IPS DF 6.9 (cell line): ENCODE measurements at regions not wholly inside any gene's neighbourhood (a gene's known extent, or its start where the extent isn't known, plus 50 kb on each side); places are given as distances from the start of the nearest gene placed in this dataset.

Experiments
- DNase-seq: peaks from one replicate; pipeline ENCODE4 v3.0.0-alpha.2; 2013; ENCODE audit warnings: low read depth, low spot score
- H3K27ac ChIP-seq: one replicate; pipeline ENCODE4 v1.5.1; 2013; ENCODE audit warnings: low read length, control low read depth
- H3K27me3 ChIP-seq: 2 replicates; pipeline ENCODE4 v1.6.1; 2013; ENCODE audit warnings: mild to moderate bottlenecking, low read length; ENCODE audit not compliant: control insufficient read depth, insufficient read depth
- H3K36me3 ChIP-seq: 2 replicates; pipeline ENCODE4 v1.6.1; 2013; ENCODE audit warnings: low read length; ENCODE audit not compliant: control insufficient read depth, insufficient read depth
- H3K4me1 ChIP-seq: 2 replicates; pipeline ENCODE4 v1.6.1; 2013; ENCODE audit warnings: low read length; ENCODE audit not compliant: control insufficient read depth, insufficient read depth
- H3K4me3 ChIP-seq: 2 replicates; pipeline ENCODE4 v1.5.1; 2013; ENCODE audit warnings: mild to moderate bottlenecking, low read length
- H3K9me3 ChIP-seq: 2 replicates; pipeline ENCODE4 v1.6.1; 2013; ENCODE audit warnings: low read length, inconsistent platforms; ENCODE audit not compliant: control insufficient read depth, insufficient read depth
- WGBS: extraction: QIAGEN DNeasy Blood & Tissue Kit; methylation state at CpG from one replicate; pipeline ENCODE4 v1.1.7; 2013; ENCODE audit warnings: mixed read lengths, missing lambda C conversion rate; ENCODE audit not compliant: insufficient read length, insufficient coverage; 5-methylcytosine and 5-hydroxymethylcytosine counted together

GRCh38 chr2:58992062-58992706 is 751.1 kb upstream of the FANCL start:
- H3K36me3 ChIP-seq: no peaks in the 10 kb centered on the region
- no CpG with 5 or more reads among the region's 4 CpGs for WGBS
- H3K27ac ChIP-seq: no peak overlapping the region
- no peaks in the 10 kb centered on the region for H3K27me3 ChIP-seq
- H3K4me3 ChIP-seq: no peak overlapping the region
- no peaks in the 10 kb centered on the region for H3K4me1 ChIP-seq
- no peaks in the 10 kb centered on the region for H3K9me3 ChIP-seq
- DNase-seq: no peak

DNA sequence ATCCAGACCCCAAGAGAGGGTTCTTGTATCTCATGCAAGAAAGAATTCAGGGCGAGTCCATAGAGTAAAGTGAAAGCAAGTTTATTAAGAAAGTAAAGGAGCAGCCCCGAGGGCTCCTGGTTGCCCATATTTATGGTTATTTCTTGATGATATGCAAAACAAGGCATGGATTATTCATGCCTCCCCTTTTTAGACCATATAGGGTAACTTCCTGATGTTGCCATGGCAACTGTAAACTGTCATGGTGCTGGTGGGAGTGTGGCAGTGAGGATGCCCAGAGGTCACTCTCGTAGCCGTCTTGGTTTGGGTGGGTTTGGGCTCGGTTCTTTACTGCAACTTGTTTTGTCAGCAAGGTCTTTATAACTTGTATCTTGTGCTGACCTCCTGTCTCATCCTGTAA is 750.2 kb upstream of the FANCL start:
- H3K27me3 ChIP-seq: no peaks in the 10 kb centered on the region
- H3K4me1 ChIP-seq: no peaks in the 10 kb centered on the region
- no peak overlapping the region for H3K4me3 ChIP-seq
- WGBS: no CpG with 5 or more reads among the region's 5 CpGs
- no peaks in the 10 kb centered on the region for H3K9me3 ChIP-seq
- DNase-seq: no peak
- no peaks in the 10 kb centered on the region for H3K36me3 ChIP-seq
- no peak overlapping the region for H3K27ac ChIP-seq

DNA sequence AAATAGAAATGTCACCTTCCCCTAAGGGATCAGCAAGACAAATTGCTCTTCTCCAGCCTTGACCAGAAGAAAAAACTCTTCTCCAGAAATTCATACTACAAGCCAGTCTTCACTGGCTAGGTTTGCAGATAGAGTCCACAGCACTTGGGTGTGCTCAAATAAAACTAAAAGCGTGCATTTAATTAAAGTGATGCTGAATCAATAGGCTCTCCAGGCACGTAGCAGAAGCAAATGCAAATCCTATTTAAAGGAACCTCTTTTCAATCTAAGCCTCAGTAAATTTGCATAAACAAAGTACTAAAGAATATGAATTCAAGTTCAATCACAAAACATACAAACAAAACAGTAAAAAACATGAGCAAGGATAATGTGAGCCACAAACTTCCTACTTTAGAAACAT is 744.4 kb upstream of the FANCL start:
- Histone ChIP-seq H3K36me3 (no peaks in the 10 kb centered on the region), H3K27ac (no peak overlapping the region), H3K9me3 (no peaks in the 10 kb centered on the region), H3K4me1 (peaks cover 2% of the 10 kb centered on the region; the same call in 1 of the 2 replicates), H3K4me3 (no peak overlapping the region), H3K27me3 (no peaks in the 10 kb centered on the region)
- no CpG with 5 or more reads among the region's 2 CpGs for WGBS
- no peak for DNase-seq

DNA sequence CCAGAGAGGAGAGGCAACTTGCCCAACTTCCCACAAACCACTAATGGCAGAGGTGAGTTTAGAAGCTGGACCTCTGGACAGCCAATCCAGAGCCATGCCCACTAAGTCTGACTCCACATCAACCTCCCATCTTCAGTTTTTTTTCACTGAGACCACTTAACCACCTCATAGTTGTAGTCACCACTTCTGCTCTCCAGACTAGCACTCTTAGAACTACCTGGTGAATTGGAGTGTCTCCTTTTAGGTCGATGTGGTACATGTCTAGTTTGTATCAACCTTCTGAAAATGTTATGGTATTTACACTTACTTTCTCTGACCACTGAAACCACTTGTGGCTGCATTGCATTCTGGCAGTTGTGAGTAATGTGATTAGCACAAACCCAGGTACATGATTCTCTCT is 743.6 kb upstream of the FANCL start:
- WGBS: no CpG with 5 or more reads among the region's 1 CpG
- Histone ChIP-seq H3K4me1 (peaks cover 2% of the 10 kb centered on the region; the same call in 1 of the 2 replicates), H3K36me3 (no peaks in the 10 kb centered on the region), H3K9me3 (no peaks in the 10 kb centered on the region), H3K27me3 (no peaks in the 10 kb centered on the region), H3K27ac (no peak overlapping the region), H3K4me3 (no peak overlapping the region)
- no peak for DNase-seq

GRCh38 chr2:58983111-58983510 is 742.0 kb upstream of the FANCL start:
- no CpG with 5 or more reads among the region's 4 CpGs for WGBS

GRCh38 chr2:58981237-58981636 is 740.1 kb upstream of the FANCL start:
- no CpG with 5 or more reads among the region's 7 CpGs for WGBS
- no peaks in the 10 kb centered on the region for H3K9me3 ChIP-seq
- no peak overlapping the region for H3K27ac ChIP-seq
- H3K4me3 ChIP-seq: no peak overlapping the region
- H3K36me3 ChIP-seq: no peaks in the 10 kb centered on the region
- H3K4me1 ChIP-seq: peaks cover 5% of the 10 kb centered on the region; the same call in 1 of the 2 replicates
- no peaks in the 10 kb centered on the region for H3K27me3 ChIP-seq
- no peak for DNase-seq

More at GRCh38 chr2:58983111-58983510, 742.0 kb upstream of the FANCL start:
- Histone ChIP-seq H3K4me1 (peaks cover 3% of the 10 kb centered on the region; the same call in 1 of the 2 replicates), H3K27me3 (no peaks in the 10 kb centered on the region), H3K36me3 (no peaks in the 10 kb centered on the region), H3K9me3 (no peaks in the 10 kb centered on the region), H3K4me3 (no peak overlapping the region), H3K27ac (no peak overlapping the region)
- no peak for DNase-seq

- no peak overlapping the region for H3K4me3 ChIP-seq
- H3K4me1 ChIP-seq: peaks cover 15% of the 10 kb centered on the region; the same call in 1 of the 2 replicates
- no peak for DNase-seq
- H3K9me3 ChIP-seq: no peaks in the 10 kb centered on the region
- H3K36me3 ChIP-seq: no peaks in the 10 kb centered on the region
- H3K27me3 ChIP-seq: no peaks in the 10 kb centered on the region
- WGBS: no CpG with 5 or more reads among the region's 9 CpGs
- H3K27ac ChIP-seq: no peak overlapping the region
Measured at GRCh38 chr2:58976375-58977071, 735.4 kb upstream of the FANCL start.

DNA sequence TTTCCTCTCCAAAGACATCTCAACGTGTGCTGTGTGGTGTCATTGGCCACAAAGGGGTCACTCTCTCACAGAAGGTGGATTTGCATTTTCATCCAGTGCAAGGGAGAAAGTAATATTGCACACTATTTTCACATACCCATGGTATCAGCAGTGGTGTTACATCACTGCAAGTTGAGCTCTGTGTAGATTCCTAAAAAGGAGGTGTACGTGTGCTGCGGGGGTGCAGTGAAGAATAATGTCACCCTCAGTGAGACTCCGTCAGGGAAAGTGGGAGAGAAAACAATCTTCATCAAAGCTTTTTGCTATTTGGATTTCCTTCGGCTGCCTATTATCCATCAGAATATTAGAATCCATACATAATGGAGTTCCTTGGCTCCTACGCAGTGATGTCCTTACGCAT is 733.8 kb upstream of the FANCL start:
- WGBS: no CpG with 5 or more reads among the region's 7 CpGs

GRCh38 chr2:58974426-58974825 is 733.3 kb upstream of the FANCL start:
- Histone ChIP-seq H3K4me1 (peaks cover 15% of the 10 kb centered on the region; the same call in 1 of the 2 replicates), H3K9me3 (no peaks in the 10 kb centered on the region), H3K4me3 (no peak overlapping the region), H3K27ac (no peak overlapping the region), H3K27me3 (no peaks in the 10 kb centered on the region), H3K36me3 (no peaks in the 10 kb centered on the region)
- 100% methylated on average over 1 of the region's 2 CpGs for WGBS
- no peak for DNase-seq

More for the DNA sequence above, 733.8 kb upstream of the FANCL start:
- H3K9me3 ChIP-seq: no peaks in the 10 kb centered on the region
- no peak overlapping the region for H3K4me3 ChIP-seq
- no peaks in the 10 kb centered on the region for H3K36me3 ChIP-seq
- no peaks in the 10 kb centered on the region for H3K27me3 ChIP-seq
- DNase-seq: no peak
- no peak overlapping the region for H3K27ac ChIP-seq
- peaks cover 15% of the 10 kb centered on the region; the same call in 1 of the 2 replicates for H3K4me1 ChIP-seq

GRCh38 chr2:58973811-58974281 is 732.7 kb upstream of the FANCL start:
- DNase-seq: no peak
- H3K4me3 ChIP-seq: no peak overlapping the region

More at GRCh38 chr2:58973811-58974281, 732.7 kb upstream of the FANCL start:
- Histone ChIP-seq H3K27ac (no peak overlapping the region), H3K9me3 (no peaks in the 10 kb centered on the region), H3K27me3 (no peaks in the 10 kb centered on the region), H3K36me3 (no peaks in the 10 kb centered on the region), H3K4me1 (peaks cover 14% of the 10 kb centered on the region; the same call in 1 of the 2 replicates)
- no CpG with 5 or more reads among the region's 6 CpGs for WGBS
